ENCODE measurements at regions not wholly inside any gene's neighbourhood (a gene's known extent, or its start where the extent isn't known, plus 50 kb on each side); places are given as distances from the start of the nearest gene placed in this dataset.

DNA sequence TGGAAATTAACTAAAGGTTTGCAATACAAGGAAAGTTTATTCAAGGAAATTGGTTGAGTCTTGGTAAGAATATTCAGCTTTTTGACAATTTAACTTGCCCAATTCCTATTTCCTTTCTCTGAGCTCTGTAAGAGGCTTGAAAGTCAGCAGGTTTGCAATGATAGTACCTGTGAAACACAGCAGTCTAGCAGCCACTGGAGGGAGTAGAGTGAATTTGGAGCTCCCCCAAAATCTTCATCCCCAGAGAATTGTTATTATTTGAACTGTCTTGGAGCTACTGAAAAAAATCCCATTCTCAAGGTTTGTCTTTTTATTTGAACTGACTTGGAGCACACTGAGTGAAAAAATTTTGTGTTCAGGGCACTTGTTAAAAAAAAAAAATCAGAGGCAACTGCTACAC is 654.2 kb upstream of the PKN2 start (continued):
- TF ChIP-seq GATAD2B (conservative IDR thresholded peaks at IDR 0.05; ENCODE audit: low read depth): no peak
- TF ChIP-seq, protein P1, sequence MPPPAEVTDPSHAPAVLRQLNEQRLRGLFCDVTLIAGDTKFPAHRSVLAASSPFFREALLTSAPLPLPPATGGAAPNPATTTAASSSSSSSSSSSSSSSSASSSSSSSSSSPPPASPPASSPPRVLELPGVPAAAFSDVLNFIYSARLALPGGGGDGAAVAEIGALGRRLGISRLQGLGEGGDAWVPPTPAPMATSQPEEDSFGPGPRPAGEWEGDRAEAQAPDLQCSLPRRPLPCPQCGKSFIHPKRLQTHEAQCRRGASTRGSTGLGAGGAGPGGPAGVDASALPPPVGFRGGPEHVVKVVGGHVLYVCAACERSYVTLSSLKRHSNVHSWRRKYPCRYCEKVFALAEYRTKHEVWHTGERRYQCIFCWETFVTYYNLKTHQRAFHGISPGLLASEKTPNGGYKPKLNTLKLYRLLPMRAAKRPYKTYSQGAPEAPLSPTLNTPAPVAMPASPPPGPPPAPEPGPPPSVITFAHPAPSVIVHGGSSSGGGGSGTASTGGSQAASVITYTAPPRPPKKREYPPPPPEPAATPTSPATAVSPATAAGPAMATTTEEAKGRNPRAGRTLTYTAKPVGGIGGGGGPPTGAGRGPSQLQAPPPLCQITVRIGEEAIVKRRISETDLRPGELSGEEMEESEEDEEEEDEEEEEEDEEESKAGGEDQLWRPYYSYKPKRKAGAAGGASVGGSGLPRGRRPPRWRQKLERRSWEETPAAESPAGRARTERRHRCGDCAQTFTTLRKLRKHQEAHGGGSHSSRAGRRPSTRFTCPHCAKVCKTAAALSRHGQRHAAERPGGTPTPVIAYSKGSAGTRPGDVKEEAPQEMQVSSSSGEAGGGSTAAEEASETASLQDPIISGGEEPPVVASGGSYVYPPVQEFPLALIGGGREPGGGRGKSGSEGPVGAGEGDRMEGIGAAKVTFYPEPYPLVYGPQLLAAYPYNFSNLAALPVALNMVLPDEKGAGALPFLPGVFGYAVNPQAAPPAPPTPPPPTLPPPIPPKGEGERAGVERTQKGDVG (CRISPR knock-in tag; IDR thresholded peaks at IDR 0.05): no peak
- TF ChIP-seq RAD51 (IDR thresholded peaks at IDR 0.05): no peak
- no peak for TF ChIP-seq NFXL1 (IDR thresholded peaks at IDR 0.05; ENCODE audit: borderline replicate concordance)
- TF ChIP-seq, protein P2, sequence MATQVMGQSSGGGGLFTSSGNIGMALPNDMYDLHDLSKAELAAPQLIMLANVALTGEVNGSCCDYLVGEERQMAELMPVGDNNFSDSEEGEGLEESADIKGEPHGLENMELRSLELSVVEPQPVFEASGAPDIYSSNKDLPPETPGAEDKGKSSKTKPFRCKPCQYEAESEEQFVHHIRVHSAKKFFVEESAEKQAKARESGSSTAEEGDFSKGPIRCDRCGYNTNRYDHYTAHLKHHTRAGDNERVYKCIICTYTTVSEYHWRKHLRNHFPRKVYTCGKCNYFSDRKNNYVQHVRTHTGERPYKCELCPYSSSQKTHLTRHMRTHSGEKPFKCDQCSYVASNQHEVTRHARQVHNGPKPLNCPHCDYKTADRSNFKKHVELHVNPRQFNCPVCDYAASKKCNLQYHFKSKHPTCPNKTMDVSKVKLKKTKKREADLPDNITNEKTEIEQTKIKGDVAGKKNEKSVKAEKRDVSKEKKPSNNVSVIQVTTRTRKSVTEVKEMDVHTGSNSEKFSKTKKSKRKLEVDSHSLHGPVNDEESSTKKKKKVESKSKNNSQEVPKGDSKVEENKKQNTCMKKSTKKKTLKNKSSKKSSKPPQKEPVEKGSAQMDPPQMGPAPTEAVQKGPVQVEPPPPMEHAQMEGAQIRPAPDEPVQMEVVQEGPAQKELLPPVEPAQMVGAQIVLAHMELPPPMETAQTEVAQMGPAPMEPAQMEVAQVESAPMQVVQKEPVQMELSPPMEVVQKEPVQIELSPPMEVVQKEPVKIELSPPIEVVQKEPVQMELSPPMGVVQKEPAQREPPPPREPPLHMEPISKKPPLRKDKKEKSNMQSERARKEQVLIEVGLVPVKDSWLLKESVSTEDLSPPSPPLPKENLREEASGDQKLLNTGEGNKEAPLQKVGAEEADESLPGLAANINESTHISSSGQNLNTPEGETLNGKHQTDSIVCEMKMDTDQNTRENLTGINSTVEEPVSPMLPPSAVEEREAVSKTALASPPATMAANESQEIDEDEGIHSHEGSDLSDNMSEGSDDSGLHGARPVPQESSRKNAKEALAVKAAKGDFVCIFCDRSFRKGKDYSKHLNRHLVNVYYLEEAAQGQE (IDR thresholded peaks at IDR 0.05; ENCODE audit: low read depth, low read length): no peak

DNA sequence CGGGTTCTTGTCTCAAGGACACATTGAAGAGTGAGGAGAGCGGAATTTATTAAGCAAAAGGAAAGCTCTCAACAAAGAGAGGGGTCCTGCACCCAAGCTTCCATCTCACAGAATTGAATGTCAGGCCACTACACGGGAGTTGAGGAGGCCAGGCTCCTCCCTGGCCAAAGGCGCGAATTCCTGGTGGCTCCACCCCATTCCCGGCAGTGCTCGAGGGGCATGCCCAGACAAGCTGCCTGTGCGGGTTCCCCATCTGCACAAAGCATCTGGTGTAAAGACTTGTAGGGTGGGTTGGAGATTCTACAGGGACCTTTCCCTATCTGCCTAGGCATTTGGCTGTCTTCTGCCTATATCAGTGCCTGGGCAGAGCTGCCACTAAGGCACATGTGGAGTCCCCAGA is 648.5 kb upstream of the PKN2 start:
- Histone ChIP-seq H3K36me3 (ENCODE audit: control insufficient read depth in 2 of 2, insufficient read depth in 2 of 2, low read length in 1 of 2) (no peaks in the 10 kb centered on the region), H2AFZ (ENCODE audit: control insufficient read depth, low read depth, low read length) (no peak overlapping the region), H3K4me2 (ENCODE audit: control insufficient read depth, insufficient read depth) (no peak overlapping the region), H3K4me1 (ENCODE audit: control insufficient read depth, insufficient read depth, low read length) (no peaks in the 10 kb centered on the region), H3K4me3 (no peak overlapping the region), H3K9ac (ENCODE audit: control insufficient read depth, insufficient read depth, low read length) (no peak overlapping the region), H3K27ac (ENCODE audit: control insufficient read depth, insufficient read depth) (no peak overlapping the region), H4K20me1 (ENCODE audit: control insufficient read depth, insufficient read depth) (no peaks in the 10 kb centered on the region), H3K9me3 (replicated peaks; ENCODE audit: control insufficient read depth, insufficient read depth, low read length) (no peaks in the 10 kb centered on the region; the same call in 1 of the 3 replicates), H3K27me3 (replicated peaks in 1 of 2; ENCODE audit: control insufficient read depth in 2 of 2, insufficient read depth in 2 of 2, low read length in 1 of 2) (no peaks in the 10 kb centered on the region), H3K79me2 (ENCODE audit: control insufficient read depth, insufficient read depth, low read length) (no peaks in the 10 kb centered on the region)
- intact Hi-C loops (cut with micrococcal nuclease; ENCODE audit: unreplicated experiment): no loop called here
- BruUV-seq (replicated peaks): no TSS peak
- DNase-seq (ENCODE audit: low read depth, low spot score) (no peak), ATAC-seq (no peak), FAIRE-seq (no peak)
- RAD21 ChIA-PET (ENCODE audit: unreplicated experiment): interaction anchor here (1.0 kb wide), 1 partner anchor 23 kb away, joined by 3 read pairs; no protein-coding TSS in a partner anchor
- in situ Hi-C loops (cut with MboI): no loop called here
- SMC1A ChIA-PET (ENCODE audit: uncharacterized antibody, unreplicated experiment): no interaction called here
- CTCF ChIA-PET: interaction anchor here (1.0 kb wide), 1 partner anchor 23 kb away, joined by 3 read pairs; no protein-coding TSS in a partner anchor
- WGBS (ENCODE audit: insufficient coverage, insufficient replicate concordance, low lambda C conversion rate, missing lambda C conversion rate): 62% methylated on average over 8 of the region's 8 CpGs
- POLR2A ChIA-PET: no interaction called here
- TF ChIP-seq STAT3 (IDR thresholded peaks at IDR 0.05; ENCODE audit: low read depth, low read length) (no peak), IKZF2 (IDR thresholded peaks at IDR 0.05) (no peak), ZNF24 (IDR thresholded peaks at IDR 0.05) (no peak), RUNX3 (IDR thresholded peaks at IDR 0.05; ENCODE audit: low read length) (no peak), MEF2B (IDR thresholded peaks at IDR 0.05; ENCODE audit: partially characterized antibody, poor library complexity, severe bottlenecking) (no peak), CREB1 (IDR thresholded peaks at IDR 0.05; ENCODE audit: low read depth) (no peak)
- TF ChIP-seq, protein P3, sequence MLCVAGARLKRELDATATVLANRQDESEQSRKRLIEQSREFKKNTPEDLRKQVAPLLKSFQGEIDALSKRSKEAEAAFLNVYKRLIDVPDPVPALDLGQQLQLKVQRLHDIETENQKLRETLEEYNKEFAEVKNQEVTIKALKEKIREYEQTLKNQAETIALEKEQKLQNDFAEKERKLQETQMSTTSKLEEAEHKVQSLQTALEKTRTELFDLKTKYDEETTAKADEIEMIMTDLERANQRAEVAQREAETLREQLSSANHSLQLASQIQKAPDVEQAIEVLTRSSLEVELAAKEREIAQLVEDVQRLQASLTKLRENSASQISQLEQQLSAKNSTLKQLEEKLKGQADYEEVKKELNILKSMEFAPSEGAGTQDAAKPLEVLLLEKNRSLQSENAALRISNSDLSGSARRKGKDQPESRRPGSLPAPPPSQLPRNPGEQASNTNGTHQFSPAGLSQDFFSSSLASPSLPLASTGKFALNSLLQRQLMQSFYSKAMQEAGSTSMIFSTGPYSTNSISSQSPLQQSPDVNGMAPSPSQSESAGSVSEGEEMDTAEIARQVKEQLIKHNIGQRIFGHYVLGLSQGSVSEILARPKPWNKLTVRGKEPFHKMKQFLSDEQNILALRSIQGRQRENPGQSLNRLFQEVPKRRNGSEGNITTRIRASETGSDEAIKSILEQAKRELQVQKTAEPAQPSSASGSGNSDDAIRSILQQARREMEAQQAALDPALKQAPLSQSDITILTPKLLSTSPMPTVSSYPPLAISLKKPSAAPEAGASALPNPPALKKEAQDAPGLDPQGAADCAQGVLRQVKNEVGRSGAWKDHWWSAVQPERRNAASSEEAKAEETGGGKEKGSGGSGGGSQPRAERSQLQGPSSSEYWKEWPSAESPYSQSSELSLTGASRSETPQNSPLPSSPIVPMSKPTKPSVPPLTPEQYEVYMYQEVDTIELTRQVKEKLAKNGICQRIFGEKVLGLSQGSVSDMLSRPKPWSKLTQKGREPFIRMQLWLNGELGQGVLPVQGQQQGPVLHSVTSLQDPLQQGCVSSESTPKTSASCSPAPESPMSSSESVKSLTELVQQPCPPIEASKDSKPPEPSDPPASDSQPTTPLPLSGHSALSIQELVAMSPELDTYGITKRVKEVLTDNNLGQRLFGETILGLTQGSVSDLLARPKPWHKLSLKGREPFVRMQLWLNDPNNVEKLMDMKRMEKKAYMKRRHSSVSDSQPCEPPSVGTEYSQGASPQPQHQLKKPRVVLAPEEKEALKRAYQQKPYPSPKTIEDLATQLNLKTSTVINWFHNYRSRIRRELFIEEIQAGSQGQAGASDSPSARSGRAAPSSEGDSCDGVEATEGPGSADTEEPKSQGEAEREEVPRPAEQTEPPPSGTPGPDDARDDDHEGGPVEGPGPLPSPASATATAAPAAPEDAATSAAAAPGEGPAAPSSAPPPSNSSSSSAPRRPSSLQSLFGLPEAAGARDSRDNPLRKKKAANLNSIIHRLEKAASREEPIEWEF (IDR thresholded peaks at IDR 0.05; ENCODE audit: insufficient replicate concordance, low read depth, low read length): no peak

All from GM12878 (cell line).